SK-N-SH (cell line): ENCODE measurements at regions not wholly inside any gene's neighbourhood (a gene's known extent, or its start where the extent isn't known, plus 50 kb on each side); places are given as distances from the start of the nearest gene placed in this dataset.

Source experiments
- CTCF ChIA-PET: fragments of 300-600, 350-600 bp; formaldehyde crosslinking; extraction: SDS; loops from one replicate; lab custom pipeline; 2021; lab: Yijun Ruan, JAX
- POLR2A ChIA-PET: fragments of 350-600 bp; sonication (Branson Sonifier 250); formaldehyde crosslinking; extraction: SDS; loops from one replicate; lab custom pipeline; 2020; ENCODE audit warnings: antibody characterized with exemption, inconsistent platforms; lab: Yijun Ruan, JAX
- DNase-seq: peaks from one replicate; pipeline ENCODE4 v3.0.0; 2012
- H2AFZ ChIP-seq: fragments of 200-600 bp; sonication (generic); 2 replicates; pipeline ENCODE4 v1.8.1; 2016; ENCODE audit warnings: antibody characterized with exemption, mild to moderate bottlenecking, low read depth
- H3F3A ChIP-seq: fragments of 200-600 bp; sonication (generic); replicated peaks from 2 replicates; pipeline ENCODE3; 2016; ENCODE audit warnings: antibody characterized with exemption, mild to moderate bottlenecking; ENCODE audit not compliant: insufficient read depth
- H3K27ac ChIP-seq, 2 experiments: fragments of 200-500 bp in 1 of 2; fragments of 200-600 bp in 1 of 2; sonication (Bioruptor generic) in 1 of 2; sonication (generic), shearing (Covaris generic) in 1 of 2; 2 replicates each; pipeline versions ENCODE4 v1.5.1 to v1.6.1; 2014 to 2016; ENCODE audit warnings: low read depth in 2 of 2, inconsistent platforms in 1 of 2, low read length in 1 of 2, mild to moderate bottlenecking in 1 of 2, mixed read lengths in 1 of 2
- H3K27me3 ChIP-seq: fragments of 200-600 bp; sonication (generic), shearing (Covaris generic); 2 replicates; pipeline ENCODE4 v1.6.1; 2016; ENCODE audit warnings: mixed run types; ENCODE audit not compliant: insufficient read depth
- H3K36me3 ChIP-seq, 2 experiments: fragments of 200-500 bp in 1 of 2; fragments of 200-600 bp in 1 of 2; sonication (Bioruptor generic) in 1 of 2; sonication (generic) in 1 of 2; replicated peaks in 1 of 2; 2 replicates each; pipeline versions ENCODE3 to v1.5.1; 2014 to 2016; ENCODE audit warnings: low read length in 1 of 2, mild to moderate bottlenecking in 1 of 2; ENCODE audit not compliant: insufficient read depth in 2 of 2, control insufficient read depth in 1 of 2
- H3K4me1 ChIP-seq, 2 experiments: fragments of 200-500 bp in 1 of 2; fragments of 200-600 bp in 1 of 2; sonication (Bioruptor generic) in 1 of 2; sonication (generic), shearing (Covaris generic) in 1 of 2; 2 replicates each; pipeline versions ENCODE4 v1.5.1 to v1.6.1; 2014 to 2016; ENCODE audit warnings: low read depth in 1 of 2, low read length in 1 of 2, mixed run types in 1 of 2; ENCODE audit not compliant: insufficient read depth in 2 of 2, control insufficient read depth in 1 of 2
- H3K4me2 ChIP-seq: fragments of 200-600 bp; sonication (generic), shearing (Covaris generic); 2 replicates; pipeline ENCODE4 v1.6.1; 2017; ENCODE audit warnings: mixed run types
- H3K4me3 ChIP-seq, 2 experiments: fragments of 200-500 bp in 1 of 2; fragments of 200-600 bp in 1 of 2; sonication (Bioruptor generic) in 1 of 2; sonication (generic), shearing (Covaris generic) in 1 of 2; 2 replicates each; pipeline versions ENCODE4 v1.5.1 to v1.8.1; 2014 to 2016; ENCODE audit warnings: low read depth in 2 of 2, inconsistent platforms in 1 of 2, low read length in 1 of 2, mild to moderate bottlenecking in 1 of 2, mixed read lengths in 1 of 2, moderate library complexity in 1 of 2
- H3K79me2 ChIP-seq: fragments of 200-600 bp; sonication (generic); 2 replicates; pipeline ENCODE4 v1.8.1; 2017; ENCODE audit warnings: mild to moderate bottlenecking; ENCODE audit not compliant: insufficient read depth
- H3K9ac ChIP-seq: fragments of 200-600 bp; sonication (generic); 2 replicates; pipeline ENCODE4 v1.6.1; 2017; ENCODE audit warnings: mixed run types
- H3K9me2 ChIP-seq: fragments of 200-600 bp; sonication (generic); 2 replicates; pipeline ENCODE4 v1.6.1; 2017; ENCODE audit warnings: mixed run types
- H3K9me3 ChIP-seq: fragments of 200-600 bp; sonication (generic); 2 replicates; pipeline ENCODE4 v1.6.1; 2017; ENCODE audit warnings: mixed run types, mild to moderate bottlenecking, moderate library complexity
- H4K20me1 ChIP-seq: fragments of 200-600 bp; sonication (generic); 2 replicates; pipeline ENCODE4 v1.6.1; 2017; ENCODE audit warnings: mild to moderate bottlenecking, mixed run types; ENCODE audit not compliant: insufficient read depth
- EZH2phosphoT487 ChIP-seq: fragments of 200-600 bp; sonication (generic); IDR thresholded peaks from 2 replicates; pipeline ENCODE4 v1.6.1; 2017; ENCODE audit warnings: low read depth, mixed run types, mild to moderate bottlenecking, antibody characterized with exemption, moderate library complexity, borderline replicate concordance
- GABPA ChIP-seq: IDR thresholded peaks from 2 replicates; pipeline ENCODE4 v1.4.0; 2012; ENCODE audit warnings: low read depth, mild to moderate bottlenecking
- MXI1 ChIP-seq: IDR thresholded peaks from 2 replicates; pipeline ENCODE4 v1.6.1; 2012; ENCODE audit warnings: mild to moderate bottlenecking, low read depth, low read length, improper control_type of control experiment
- RAD21 ChIP-seq: IDR thresholded peaks from 2 replicates; pipeline ENCODE4 v1.6.1; 2012; ENCODE audit warnings: mild to moderate bottlenecking, low read length
- RCOR1 ChIP-seq: fragments of 150-350 bp; IDR thresholded peaks from 2 replicates; pipeline ENCODE4 v1.6.1; 2017; ENCODE audit warnings: antibody characterized with exemption, low read length
- RFX5 ChIP-seq: IDR thresholded peaks from 2 replicates; pipeline ENCODE4 v1.6.1; 2012; ENCODE audit warnings: mild to moderate bottlenecking, improper control_type of control experiment, low read length
- RXRA ChIP-seq: IDR thresholded peaks from 2 replicates; pipeline ENCODE4 v1.4.0; 2012; ENCODE audit warnings: low read depth, mild to moderate bottlenecking, borderline replicate concordance
- SMC3 ChIP-seq: IDR thresholded peaks from 2 replicates; pipeline ENCODE4 v1.6.1; 2012; ENCODE audit warnings: low read depth, low read length, improper control_type of control experiment
- TCF12 ChIP-seq: IDR thresholded peaks from 2 replicates; pipeline ENCODE4 v1.4.0; 2012
- YY1 ChIP-seq: IDR thresholded peaks from 2 replicates; pipeline ENCODE4 v1.4.0; 2012; ENCODE audit warnings: low read depth, mild to moderate bottlenecking
- WGBS: methylation state at CpG from one replicate; pipeline ENCODE4 v1.1.6; 2017; ENCODE audit warnings: low lambda C conversion rate; 5-methylcytosine and 5-hydroxymethylcytosine counted together
- TF ChIP-seq, protein P1 (sequence below): fragments of 200-600 bp; sonication (generic); IDR thresholded peaks from 2 replicates; pipeline ENCODE4 v1.6.1; 2017; ENCODE audit warnings: antibody characterized with exemption, mild to moderate bottlenecking, moderate library complexity
- TF ChIP-seq, protein P2 (sequence below): IDR thresholded peaks from 2 replicates; pipeline ENCODE4 v1.4.0; 2012; ENCODE audit warnings: low read depth, borderline replicate concordance
- TF ChIP-seq, protein P3 (sequence below): IDR thresholded peaks from 2 replicates; pipeline ENCODE4 v1.4.0; 2012; ENCODE audit warnings: low read depth, borderline replicate concordance

DNA sequence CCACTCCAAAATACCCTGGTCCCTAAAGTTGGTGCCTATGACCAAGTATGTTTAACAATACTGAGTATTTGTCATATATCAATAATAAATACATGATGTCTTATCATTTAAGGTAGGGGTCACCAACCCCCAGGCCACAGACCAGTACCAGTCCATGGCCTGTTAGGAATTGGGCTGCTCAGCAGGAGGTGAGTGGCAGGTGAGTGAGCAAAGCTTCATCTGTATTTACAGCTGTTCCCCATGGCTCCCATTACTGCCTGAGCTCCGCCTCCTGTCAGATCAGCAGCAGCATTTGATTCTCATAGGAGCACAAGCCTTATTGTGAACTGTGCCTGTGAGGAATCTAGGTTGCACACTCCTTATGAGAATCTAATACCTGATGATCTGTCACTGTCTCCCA, 126.2 kb downstream of the HNRNPD start (continued):
- no peak for TF ChIP-seq TCF12

DNA sequence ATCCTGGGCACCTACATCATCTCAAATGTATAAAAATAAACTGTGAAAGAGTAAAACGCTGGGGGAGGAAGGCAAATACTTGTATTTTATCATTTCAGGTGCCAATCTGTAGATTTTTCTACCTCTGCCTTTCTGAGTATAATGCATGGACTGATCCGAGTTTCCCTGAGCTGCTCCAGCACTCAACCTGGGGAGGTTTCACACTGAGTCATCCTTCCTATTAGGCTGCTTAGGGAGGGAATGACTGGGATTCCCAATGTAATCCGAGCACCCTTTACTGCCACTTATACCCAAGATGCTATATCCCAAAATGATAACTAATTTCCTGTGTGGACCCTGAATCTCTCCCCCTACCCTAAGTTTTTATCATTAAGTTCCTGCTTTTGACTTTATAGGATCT, 126.6 kb downstream of the HNRNPD start:
- Histone ChIP-seq H3K9me2 (no peaks in the 10 kb centered on the region), H3K27me3 (no peaks in the 10 kb centered on the region; the same call in 1 of the 2 replicates), H3K9ac (no peak overlapping the region), H3F3A (no peaks in the 10 kb centered on the region), H3K4me2 (no peak overlapping the region), H2AFZ (no peak overlapping the region), H4K20me1 (no peaks in the 10 kb centered on the region), H3K27ac (no peak overlapping the region), H3K4me1 (no peaks in the 10 kb centered on the region), H3K79me2 (no peaks in the 10 kb centered on the region), H3K36me3 (no peaks in the 10 kb centered on the region), H3K4me3 (no peak overlapping the region), H3K9me3 (no peaks in the 10 kb centered on the region)
- TF ChIP-seq RAD21 (no peak), EZH2phosphoT487 (no peak), YY1 (no peak), RFX5 (no peak), GABPA (no peak), SMC3 (no peak), MXI1 (no peak), TCF12 (no peak), RCOR1 (no peak), RXRA (no peak)
- TF ChIP-seq, protein P1, sequence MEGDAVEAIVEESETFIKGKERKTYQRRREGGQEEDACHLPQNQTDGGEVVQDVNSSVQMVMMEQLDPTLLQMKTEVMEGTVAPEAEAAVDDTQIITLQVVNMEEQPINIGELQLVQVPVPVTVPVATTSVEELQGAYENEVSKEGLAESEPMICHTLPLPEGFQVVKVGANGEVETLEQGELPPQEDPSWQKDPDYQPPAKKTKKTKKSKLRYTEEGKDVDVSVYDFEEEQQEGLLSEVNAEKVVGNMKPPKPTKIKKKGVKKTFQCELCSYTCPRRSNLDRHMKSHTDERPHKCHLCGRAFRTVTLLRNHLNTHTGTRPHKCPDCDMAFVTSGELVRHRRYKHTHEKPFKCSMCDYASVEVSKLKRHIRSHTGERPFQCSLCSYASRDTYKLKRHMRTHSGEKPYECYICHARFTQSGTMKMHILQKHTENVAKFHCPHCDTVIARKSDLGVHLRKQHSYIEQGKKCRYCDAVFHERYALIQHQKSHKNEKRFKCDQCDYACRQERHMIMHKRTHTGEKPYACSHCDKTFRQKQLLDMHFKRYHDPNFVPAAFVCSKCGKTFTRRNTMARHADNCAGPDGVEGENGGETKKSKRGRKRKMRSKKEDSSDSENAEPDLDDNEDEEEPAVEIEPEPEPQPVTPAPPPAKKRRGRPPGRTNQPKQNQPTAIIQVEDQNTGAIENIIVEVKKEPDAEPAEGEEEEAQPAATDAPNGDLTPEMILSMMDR, result no peak
- TF ChIP-seq, protein P2, sequence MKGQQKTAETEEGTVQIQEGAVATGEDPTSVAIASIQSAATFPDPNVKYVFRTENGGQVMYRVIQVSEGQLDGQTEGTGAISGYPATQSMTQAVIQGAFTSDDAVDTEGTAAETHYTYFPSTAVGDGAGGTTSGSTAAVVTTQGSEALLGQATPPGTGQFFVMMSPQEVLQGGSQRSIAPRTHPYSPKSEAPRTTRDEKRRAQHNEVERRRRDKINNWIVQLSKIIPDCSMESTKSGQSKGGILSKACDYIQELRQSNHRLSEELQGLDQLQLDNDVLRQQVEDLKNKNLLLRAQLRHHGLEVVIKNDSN, result no peak
- TF ChIP-seq, protein P3, sequence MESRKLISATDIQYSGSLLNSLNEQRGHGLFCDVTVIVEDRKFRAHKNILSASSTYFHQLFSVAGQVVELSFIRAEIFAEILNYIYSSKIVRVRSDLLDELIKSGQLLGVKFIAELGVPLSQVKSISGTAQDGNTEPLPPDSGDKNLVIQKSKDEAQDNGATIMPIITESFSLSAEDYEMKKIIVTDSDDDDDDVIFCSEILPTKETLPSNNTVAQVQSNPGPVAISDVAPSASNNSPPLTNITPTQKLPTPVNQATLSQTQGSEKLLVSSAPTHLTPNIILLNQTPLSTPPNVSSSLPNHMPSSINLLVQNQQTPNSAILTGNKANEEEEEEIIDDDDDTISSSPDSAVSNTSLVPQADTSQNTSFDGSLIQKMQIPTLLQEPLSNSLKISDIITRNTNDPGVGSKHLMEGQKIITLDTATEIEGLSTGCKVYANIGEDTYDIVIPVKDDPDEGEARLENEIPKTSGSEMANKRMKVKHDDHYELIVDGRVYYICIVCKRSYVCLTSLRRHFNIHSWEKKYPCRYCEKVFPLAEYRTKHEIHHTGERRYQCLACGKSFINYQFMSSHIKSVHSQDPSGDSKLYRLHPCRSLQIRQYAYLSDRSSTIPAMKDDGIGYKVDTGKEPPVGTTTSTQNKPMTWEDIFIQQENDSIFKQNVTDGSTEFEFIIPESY, result no peak
- no peak for DNase-seq
- CTCF ChIA-PET, result interaction anchor here (1.8 kb wide), 1 partner anchor 21 kb away, joined by 6 read pairs; no protein-coding TSS in a partner anchor
- POLR2A ChIA-PET, result no interaction called here
- 0% methylated on average over 3 of the region's 3 CpGs for WGBS
